ENCODE measurements at regions not wholly inside any gene's neighbourhood (a gene's known extent, or its start where the extent isn't known, plus 50 kb on each side); places are given as distances from the start of the nearest gene placed in this dataset.

DNA sequence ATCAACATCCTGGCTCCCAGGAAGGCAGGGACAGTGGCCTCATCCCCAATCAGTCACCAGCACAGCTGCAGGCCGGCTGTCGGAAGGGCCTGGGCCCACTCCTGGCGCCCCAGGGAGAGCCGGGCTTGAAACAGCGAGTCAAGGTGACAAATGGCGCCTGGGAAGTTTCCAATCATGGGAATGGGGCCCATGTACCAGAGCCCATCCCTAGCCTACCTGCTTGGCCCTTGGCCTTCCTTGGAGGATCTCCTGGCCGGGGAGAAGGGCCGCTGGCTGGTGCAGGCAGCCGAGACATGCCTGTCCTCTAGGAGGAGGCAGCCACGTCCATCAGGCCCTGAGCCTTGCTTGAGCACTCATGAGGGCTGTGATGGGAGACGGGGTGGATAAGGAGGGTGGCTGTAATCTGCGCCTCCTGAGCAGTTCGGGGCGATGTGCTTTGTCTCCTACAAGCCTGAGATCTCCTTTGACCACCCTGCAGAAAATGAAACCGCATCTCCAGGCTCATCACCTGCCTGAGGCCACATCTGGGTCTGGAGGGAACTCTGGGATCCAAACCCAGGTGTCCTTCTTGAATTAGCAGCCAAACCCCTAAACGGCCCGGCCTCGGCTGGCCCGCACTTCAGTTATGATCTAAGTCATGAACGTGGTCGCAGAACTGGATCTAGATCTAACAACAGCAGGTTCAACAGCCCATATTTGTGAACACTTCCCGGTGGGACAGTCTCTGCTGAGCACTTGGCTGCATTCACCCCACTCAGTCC lies 862.0 kb downstream of the TBC1D22A start:
- Mint-ChIP-seq H3K9me3 (no peaks in the 10 kb centered on the region), H3K4me1 (ENCODE audit: low read depth) (no peaks in the 10 kb centered on the region), H3K27ac (no peak overlapping the region), H3K36me3 (ENCODE audit: low read depth) (no peaks in the 10 kb centered on the region), H3K4me3 (no peak overlapping the region), H3K27me3 (ENCODE audit: low read depth) (no peaks in the 10 kb centered on the region)
- intact Hi-C loops (cut with micrococcal nuclease) = no loop called here
- CTCF ChIA-PET = no interaction called here
- DNase-seq = no peak

GRCh38 chr22:47623763-47624148 lies 861.3 kb downstream of the TBC1D22A start:
- DNase-seq = no peak
- H3K27ac Mint-ChIP-seq = no peak overlapping the region
- H3K36me3 Mint-ChIP-seq (ENCODE audit: low read depth) = no peaks in the 10 kb centered on the region
- H3K9me3 Mint-ChIP-seq = no peaks in the 10 kb centered on the region
- H3K4me3 Mint-ChIP-seq = no peak overlapping the region
- intact Hi-C loops (cut with micrococcal nuclease) = no loop called here
- CTCF ChIA-PET = no interaction called here
- H3K4me1 Mint-ChIP-seq (ENCODE audit: low read depth) = no peaks in the 10 kb centered on the region
- H3K27me3 Mint-ChIP-seq (ENCODE audit: low read depth) = no peaks in the 10 kb centered on the region

- CTCF ChIA-PET = no interaction called here
- Mint-ChIP-seq H3K4me1 (ENCODE audit: low read depth) (no peaks in the 10 kb centered on the region), H3K4me3 (no peak overlapping the region), H3K36me3 (ENCODE audit: low read depth) (no peaks in the 10 kb centered on the region), H3K27me3 (ENCODE audit: low read depth) (no peaks in the 10 kb centered on the region), H3K27ac (no peak overlapping the region), H3K9me3 (no peaks in the 10 kb centered on the region)
- no peak for DNase-seq
- intact Hi-C loops (cut with micrococcal nuclease) = no loop called here
Measured at GRCh38 chr22:47623066-47623762, 860.8 kb downstream of the TBC1D22A start.

- CTCF ChIA-PET = no interaction called here
- H3K27me3 Mint-ChIP-seq (ENCODE audit: low read depth) = no peaks in the 10 kb centered on the region
- no peak for DNase-seq
- no peaks in the 10 kb centered on the region for H3K9me3 Mint-ChIP-seq
- intact Hi-C loops (cut with micrococcal nuclease) = no loop called here
- H3K36me3 Mint-ChIP-seq (ENCODE audit: low read depth) = no peaks in the 10 kb centered on the region
- no peak overlapping the region for H3K27ac Mint-ChIP-seq
- H3K4me1 Mint-ChIP-seq (ENCODE audit: low read depth) = no peaks in the 10 kb centered on the region
- H3K4me3 Mint-ChIP-seq = no peak overlapping the region
Measured at GRCh38 chr22:47622541-47622940, 860.1 kb downstream of the TBC1D22A start.

GRCh38 chr22:47621253-47621652 lies 858.8 kb downstream of the TBC1D22A start:
- no peak for DNase-seq
- H3K27ac Mint-ChIP-seq = no peak overlapping the region
- no peaks in the 10 kb centered on the region for H3K4me1 Mint-ChIP-seq (ENCODE audit: low read depth)
- no peaks in the 10 kb centered on the region for H3K36me3 Mint-ChIP-seq (ENCODE audit: low read depth)
- CTCF ChIA-PET = no interaction called here
- no peak overlapping the region for H3K4me3 Mint-ChIP-seq
- no peaks in the 10 kb centered on the region for H3K9me3 Mint-ChIP-seq
- no peaks in the 10 kb centered on the region for H3K27me3 Mint-ChIP-seq (ENCODE audit: low read depth)
- intact Hi-C loops (cut with micrococcal nuclease) = no loop called here

DNA sequence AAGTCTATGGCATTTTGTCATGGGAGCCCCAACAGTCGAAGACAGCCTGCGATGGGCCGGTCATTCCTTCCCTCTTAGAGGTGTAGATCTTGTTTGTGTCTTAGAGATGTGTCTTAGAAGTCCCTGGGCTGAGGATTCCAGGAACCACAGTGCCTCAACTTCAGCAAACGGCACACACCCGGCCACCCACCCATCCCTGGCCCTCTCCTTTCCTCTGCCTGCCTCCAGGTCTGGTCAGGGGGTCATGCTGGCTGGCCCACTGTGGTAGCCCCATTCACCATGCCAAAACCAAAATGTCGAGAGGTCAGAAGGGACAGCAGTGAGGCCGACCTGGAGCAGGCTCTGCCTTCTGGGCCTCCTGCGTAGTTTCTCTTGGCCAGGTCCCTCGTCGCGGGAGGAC lies 857.9 kb downstream of the TBC1D22A start:
- Mint-ChIP-seq H3K4me1 (ENCODE audit: low read depth) (no peaks in the 10 kb centered on the region), H3K36me3 (ENCODE audit: low read depth) (no peaks in the 10 kb centered on the region), H3K27me3 (ENCODE audit: low read depth) (no peaks in the 10 kb centered on the region), H3K4me3 (no peak overlapping the region), H3K9me3 (no peaks in the 10 kb centered on the region), H3K27ac (no peak overlapping the region)
- DNase-seq = no peak
- CTCF ChIA-PET = no interaction called here
- intact Hi-C loops (cut with micrococcal nuclease) = no loop called here

DNA sequence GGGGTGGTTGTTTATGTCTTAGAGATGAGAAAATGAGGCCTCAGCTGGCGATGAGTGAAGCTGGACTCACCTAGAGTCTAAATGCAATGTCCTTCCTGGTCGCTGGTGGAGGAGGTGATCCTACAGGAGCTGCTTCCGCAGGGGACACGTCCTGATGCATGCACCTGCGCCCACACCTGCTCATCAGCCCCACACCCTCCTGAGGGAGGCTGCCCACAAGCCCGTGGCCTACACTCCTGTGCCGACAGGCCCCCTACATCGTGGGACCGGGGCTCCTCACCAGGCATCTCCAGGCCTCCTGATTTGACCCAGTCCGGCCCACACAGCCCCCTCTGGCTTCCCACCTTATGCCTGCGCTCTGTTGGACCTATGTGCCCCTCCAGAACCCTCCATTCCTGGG lies 857.2 kb downstream of the TBC1D22A start:
- DNase-seq = no peak
- intact Hi-C loops (cut with micrococcal nuclease) = no loop called here
- no peak overlapping the region for H3K4me3 Mint-ChIP-seq
- H3K4me1 Mint-ChIP-seq (ENCODE audit: low read depth) = no peaks in the 10 kb centered on the region
- H3K9me3 Mint-ChIP-seq = no peaks in the 10 kb centered on the region
- no peaks in the 10 kb centered on the region for H3K36me3 Mint-ChIP-seq (ENCODE audit: low read depth)
- H3K27ac Mint-ChIP-seq = no peak overlapping the region
- CTCF ChIA-PET = no interaction called here
- no peaks in the 10 kb centered on the region for H3K27me3 Mint-ChIP-seq (ENCODE audit: low read depth)

GRCh38 chr22:47618180-47619010 lies 855.9 kb downstream of the TBC1D22A start:
- CTCF ChIA-PET = no interaction called here
- Mint-ChIP-seq H3K27me3 (ENCODE audit: low read depth) (peaks cover 1% of the 10 kb centered on the region), H3K4me1 (ENCODE audit: low read depth) (no peaks in the 10 kb centered on the region), H3K27ac (no peak overlapping the region), H3K9me3 (no peaks in the 10 kb centered on the region), H3K36me3 (ENCODE audit: low read depth) (no peaks in the 10 kb centered on the region), H3K4me3 (no peak overlapping the region)
- DNase-seq = no peak
- intact Hi-C loops (cut with micrococcal nuclease) = no loop called here

DNA sequence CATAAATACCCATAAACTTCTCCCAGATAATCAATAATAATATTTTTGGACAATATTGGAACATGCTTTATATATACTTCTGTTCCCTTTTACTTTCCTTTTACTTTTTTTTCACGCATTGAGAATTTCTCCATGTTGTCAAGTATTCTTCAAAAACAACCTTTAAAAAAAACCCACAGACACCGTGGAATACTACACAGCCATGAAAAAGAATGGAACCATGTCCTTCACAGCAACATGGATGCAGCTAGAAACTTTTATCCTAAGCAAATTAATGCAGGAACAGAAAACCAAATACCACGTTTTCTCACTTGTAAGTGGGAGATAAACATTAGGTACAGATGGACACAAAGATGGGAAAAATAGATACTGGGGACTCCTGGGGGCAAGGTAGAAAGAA lies 854.7 kb downstream of the TBC1D22A start:
- Mint-ChIP-seq H3K9me3 (no peaks in the 10 kb centered on the region), H3K36me3 (ENCODE audit: low read depth) (no peaks in the 10 kb centered on the region), H3K27me3 (ENCODE audit: low read depth) (peaks cover 1% of the 10 kb centered on the region), H3K4me3 (no peak overlapping the region), H3K4me1 (ENCODE audit: low read depth) (no peaks in the 10 kb centered on the region), H3K27ac (no peak overlapping the region)
- CTCF ChIA-PET = no interaction called here
- intact Hi-C loops (cut with micrococcal nuclease) = no loop called here
- no peak for DNase-seq

DNA sequence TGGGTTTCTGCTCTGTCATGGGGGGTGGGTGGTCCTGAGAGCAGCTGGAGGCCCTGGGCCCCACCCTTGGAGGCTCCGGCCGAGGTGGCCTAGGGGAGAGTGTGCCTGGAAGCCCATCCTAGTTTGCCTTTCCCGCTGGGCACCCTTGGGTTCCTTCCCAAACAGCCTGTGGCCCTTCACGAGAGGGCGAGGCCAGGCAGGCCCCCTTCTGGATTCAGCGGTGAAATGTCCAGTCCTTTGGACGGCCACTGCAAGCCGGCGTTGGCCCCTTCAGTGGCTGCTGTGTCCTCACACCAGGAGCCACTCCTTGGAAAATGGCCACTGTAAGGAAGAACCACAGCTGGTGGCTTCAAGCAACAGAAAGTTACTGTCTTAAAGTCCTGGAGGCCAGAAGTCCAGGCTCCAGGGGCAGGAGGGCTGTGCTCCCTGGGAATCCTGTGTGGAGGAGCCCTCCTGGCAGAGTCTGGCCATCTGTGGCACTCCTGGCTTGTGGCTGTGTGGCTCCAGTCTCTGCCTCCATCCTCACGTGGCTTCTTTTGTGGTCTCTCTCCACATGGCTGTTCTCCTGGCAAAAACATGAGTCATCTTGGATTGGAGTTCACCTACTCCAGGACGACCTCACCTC lies 854.1 kb downstream of the TBC1D22A start:
- intact Hi-C loops (cut with micrococcal nuclease) = no loop called here
- Mint-ChIP-seq H3K27ac (no peak overlapping the region), H3K4me3 (no peak overlapping the region), H3K36me3 (ENCODE audit: low read depth) (no peaks in the 10 kb centered on the region), H3K27me3 (ENCODE audit: low read depth) (peaks cover 3% of the 10 kb centered on the region), H3K4me1 (ENCODE audit: low read depth) (no peaks in the 10 kb centered on the region), H3K9me3 (no peaks in the 10 kb centered on the region)
- CTCF ChIA-PET = no interaction called here
- DNase-seq = no peak

DNA sequence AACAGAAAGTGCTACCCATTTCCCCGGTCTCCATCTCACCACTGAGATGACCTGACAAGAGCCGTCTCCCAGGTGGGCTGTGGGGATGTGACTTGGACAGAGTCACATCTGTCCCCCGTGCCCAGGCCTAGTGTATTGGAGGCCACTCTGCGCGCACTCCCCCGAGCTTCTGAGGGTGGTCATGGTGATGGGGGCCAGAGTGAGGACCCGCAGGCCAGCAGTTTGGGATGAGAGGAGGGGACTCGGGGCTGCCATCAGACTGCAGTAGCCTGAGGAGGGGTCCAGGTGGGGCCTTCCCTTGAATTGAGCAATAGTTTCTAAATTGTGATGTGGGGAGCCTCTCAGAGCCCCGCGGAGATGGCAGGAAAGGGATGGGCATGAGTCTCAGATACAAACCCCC lies 852.6 kb downstream of the TBC1D22A start:
- Mint-ChIP-seq H3K4me3 (no peak overlapping the region), H3K27me3 (ENCODE audit: low read depth) (peaks cover 5% of the 10 kb centered on the region), H3K9me3 (peaks cover under 1% of the 10 kb centered on the region), H3K27ac (no peak overlapping the region), H3K4me1 (ENCODE audit: low read depth) (no peaks in the 10 kb centered on the region), H3K36me3 (ENCODE audit: low read depth) (no peaks in the 10 kb centered on the region)
- DNase-seq = no peak
- CTCF ChIA-PET = no interaction called here
- intact Hi-C loops (cut with micrococcal nuclease) = no loop called here

GRCh38 chr22:47613606-47614350 lies 851.3 kb downstream of the TBC1D22A start:
- H3K36me3 Mint-ChIP-seq (ENCODE audit: low read depth) = no peaks in the 10 kb centered on the region
- H3K27me3 Mint-ChIP-seq (ENCODE audit: low read depth) = peaks cover 5% of the 10 kb centered on the region
- no peak overlapping the region for H3K27ac Mint-ChIP-seq
- no peak overlapping the region for H3K4me3 Mint-ChIP-seq
- no peak for DNase-seq
- H3K4me1 Mint-ChIP-seq (ENCODE audit: low read depth) = no peaks in the 10 kb centered on the region
- peaks cover 6% of the 10 kb centered on the region for H3K9me3 Mint-ChIP-seq
- CTCF ChIA-PET = no interaction called here
- intact Hi-C loops (cut with micrococcal nuclease) = no loop called here

All from activated naive CD4-positive, alpha-beta T cell treated with anti-CD3 and anti-CD28 coated beads for 36 hours (primary cell).